Psoas muscle (tissue), 7 donors: ENCODE measurements at regions not wholly inside any gene's neighbourhood (a gene's known extent, or its start where the extent isn't known, plus 50 kb on each side); places are given as distances from the start of the nearest gene placed in this dataset.

ENCODE experiments used
- ATAC-seq, 4 donors: fragments of 200-7000 bp; cut with Tn5 transposase; one replicate each; pipeline ENCODE4 v1.9.1; 2020; ENCODE audit warnings: moderate library complexity in 3 of 4, mild to moderate bottlenecking in 2 of 4
- DNase-seq, 2 donors: peaks; one replicate each; pipeline ENCODE4 v3.0.0-alpha.2; 2020
- H3K27ac ChIP-seq: fragments of 200-600 bp; one replicate; pipeline ENCODE4 v1.8.0; 2022
- H3K27me3 ChIP-seq, 3 donors: fragments of 200-600 bp in 1 of 3; one replicate each; pipeline versions ENCODE4 v1.6.1 to v1.8.0; 2013 to 2022; ENCODE audit warnings: low read length in 2 of 3, mild to moderate bottlenecking in 2 of 3, moderate library complexity in 1 of 3; ENCODE audit not compliant: insufficient read depth in 3 of 3
- H3K36me3 ChIP-seq, 2 donors: fragments of 200-600 bp in 1 of 2; one replicate each; pipeline versions ENCODE4 v1.6.1 to v1.8.0; 2013 to 2022; ENCODE audit warnings: low read depth in 1 of 2, mild to moderate bottlenecking in 1 of 2, moderate library complexity in 1 of 2; ENCODE audit not compliant: insufficient read depth in 1 of 2
- H3K4me1 ChIP-seq: fragments of 200-600 bp; one replicate; pipeline ENCODE4 v1.8.0; 2022
- H3K4me3 ChIP-seq: fragments of 200-600 bp; one replicate; pipeline ENCODE4 v1.8.0; 2022; ENCODE audit warnings: mild to moderate bottlenecking
- H3K9me3 ChIP-seq: fragments of 200-600 bp; one replicate; pipeline ENCODE4 v1.8.0; 2022
- CTCF ChIP-seq: fragments of 200-600 bp; IDR thresholded peaks from one replicate; pipeline ENCODE4 v1.8.0; 2022; ENCODE audit warnings: antibody characterized with exemption
- WGBS, 3 donors: extraction: QIAGEN DNeasy Blood & Tissue Kit; methylation state at CpG; one replicate each; pipeline versions ENCODE4 v1.1.6 to v1.1.7; 2013; 5-methylcytosine and 5-hydroxymethylcytosine counted together
- intact Hi-C, 2 donors: fragments of 100-400 bp; cut with DNase I; formaldehyde crosslinking; loops; one replicate each; pipeline versions ENCODE4 v1.11.0 to v1.14.2; 2022
- donor health status: healthy with polysubstance abuse.
- donor health status: DM: no; HTN: no; CAD: no; lungs with moderate emphysema.
- donor health status: Bipolar disorder and iron deficiency.
- donor health status: healthy.
- donor health status: DM: yes; HTN: yes; CAD: no.
- donor health status: DM: no; HTN: no; CAD: no.
- donor health status: DM: yes; HTN: yes; CAD: no.

GRCh38 chr4:38275331-38276100 lies 315.3 kb downstream of the PTTG2 start:
- Histone ChIP-seq H3K4me3 (no peak overlapping the region), H3K27ac (no peak overlapping the region), H3K9me3 (no peaks in the 10 kb centered on the region), H3K36me3 (no peaks in the 10 kb centered on the region), H3K4me1 (no peaks in the 10 kb centered on the region), H3K27me3 (no peaks in the 10 kb centered on the region)
- ATAC-seq (no peak), DNase-seq (no peak)
- intact Hi-C loops: no loop called here
- no peak for TF ChIP-seq CTCF
- 86 to 88% (median 88%) methylated on average over 5 of the region's 5 CpGs for WGBS, 3 donors

GRCh38 chr4:38278255-38278654 lies 318.1 kb downstream of the PTTG2 start:
- ATAC-seq (no peak), DNase-seq (no peak)
- Histone ChIP-seq H3K27ac (no peak overlapping the region), H3K36me3 (no peaks in the 10 kb centered on the region), H3K4me3 (no peak overlapping the region), H3K27me3 (no peaks in the 10 kb centered on the region), H3K9me3 (no peaks in the 10 kb centered on the region), H3K4me1 (no peaks in the 10 kb centered on the region)
- TF ChIP-seq CTCF: no peak
- WGBS, 3 donors: 58 to 66% (median 61%) methylated on average over 4 of the region's 4 CpGs
- intact Hi-C loops: no loop called here

GRCh38 chr4:38279077-38279476 lies 318.9 kb downstream of the PTTG2 start:
- Histone ChIP-seq H3K4me3 (no peak overlapping the region), H3K36me3 (no peaks in the 10 kb centered on the region), H3K27me3 (no peaks in the 10 kb centered on the region), H3K27ac (no peak overlapping the region), H3K9me3 (no peaks in the 10 kb centered on the region), H3K4me1 (no peaks in the 10 kb centered on the region)
- DNase-seq (no peak), ATAC-seq (no peak)
- TF ChIP-seq CTCF: no peak
- WGBS, 3 donors: 92 to 96% (median 94%) methylated on average over 8 of the region's 8 CpGs
- intact Hi-C loops: no loop called here

GRCh38 chr4:38279650-38280322 lies 319.6 kb downstream of the PTTG2 start:
- no peak for TF ChIP-seq CTCF
- Histone ChIP-seq H3K4me3 (no peak overlapping the region), H3K9me3 (no peaks in the 10 kb centered on the region), H3K27ac (no peak overlapping the region), H3K4me1 (no peaks in the 10 kb centered on the region), H3K27me3 (no peaks in the 10 kb centered on the region), H3K36me3 (no peaks in the 10 kb centered on the region)
- WGBS, 3 donors: 46 to 77% (median 51%) methylated on average over 9 of the region's 9 CpGs
- no peak for DNase-seq
- ATAC-seq: no peak
- intact Hi-C loops: no loop called here
